Transverse colon (tissue), 4 donors: ENCODE measurements at regions not wholly inside any gene's neighbourhood (a gene's known extent, or its start where the extent isn't known, plus 50 kb on each side); places are given as distances from the start of the nearest gene placed in this dataset.

Source experiments
- DNase-seq: peaks from one replicate; pipeline ENCODE4 v3.0.0-alpha.2; 2019
- H3K27ac ChIP-seq, 4 donors: fragments of 200-600 bp; sonication (generic); 2 replicates each; pipeline ENCODE4 v1.5.1; 2016 to 2018; ENCODE audit warnings: inconsistent platforms in 4 of 4
- H3K27me3 ChIP-seq: fragments of 200-600 bp; sonication (generic); 2 replicates; pipeline ENCODE4 v1.5.1; 2017; ENCODE audit warnings: inconsistent platforms
- H3K36me3 ChIP-seq, 4 donors: fragments of 200-600 bp; sonication (generic); 2 replicates each; pipeline ENCODE4 v1.5.1; 2017 to 2019; ENCODE audit warnings: inconsistent platforms in 4 of 4
- H3K4me1 ChIP-seq, 4 donors: fragments of 200-600 bp; sonication (generic); 2 replicates each; pipeline ENCODE4 v1.5.1; 2017 to 2020; ENCODE audit warnings: inconsistent platforms in 4 of 4
- H3K4me3 ChIP-seq, 4 donors: fragments of 200-600 bp; sonication (generic); 1 replicate in 1 of 4; 2 replicates in 3 of 4; pipeline versions ENCODE4 v1.5.1 to v1.6.1; 2017 to 2019; ENCODE audit warnings: inconsistent platforms in 4 of 4
- H3K9me3 ChIP-seq, 2 donors: fragments of 200-600 bp; sonication (generic); 2 replicates each; pipeline ENCODE4 v1.5.1; 2017 to 2019; ENCODE audit warnings: inconsistent platforms in 2 of 2
- EP300 ChIP-seq: sonication (generic); formaldehyde crosslinking; IDR thresholded peaks from one replicate; pipeline ENCODE4 v1.6.1; 2017; ENCODE audit warnings: antibody characterized with exemption, low read depth
- POLR2A ChIP-seq: fragments of 450-650 bp; IDR thresholded peaks from one replicate; pipeline ENCODE4 v1.6.1; 2016; ENCODE audit warnings: antibody characterized with exemption, mild to moderate bottlenecking, moderate library complexity
- POLR2AphosphoS5 ChIP-seq, 3 donors: sonication (generic); formaldehyde crosslinking; IDR thresholded peaks; one replicate each; pipeline ENCODE4 v1.6.1; 2016; ENCODE audit warnings: antibody characterized with exemption in 3 of 3
- WGBS, 2 donors: methylation state at CpG; one replicate each; pipeline ENCODE4 v1.1.5; 2018; ENCODE audit warnings: low coverage in 1 of 2; 5-methylcytosine and 5-hydroxymethylcytosine counted together
- in situ Hi-C, 4 donors: fragments of 200-750 bp; cut with MboI; loops; one replicate each; pipeline versions ENCODE4 v1.15.0 to v1.15.1; 2017; ENCODE audit warnings: low sequenced_read_pairs in 3 of 4, low pct_ligation_motif_present in 1 of 4, low pct_unique_long_range_greater_than_20kb in 1 of 4
- intact Hi-C: fragments of 100-400 bp; cut with DNase I; formaldehyde crosslinking; loops from one replicate; pipeline ENCODE4 v1.15.1; 2023; ENCODE audit warnings: low total_unique reads
- TF ChIP-seq, protein P1 (sequence below), 5 experiments: fragments of 200-600 bp in 3 of 5; fragments of 450-650 bp in 2 of 5; sonication (generic) in 3 of 5; IDR thresholded peaks; 1 replicate in 2 of 5; 2 replicates in 3 of 5; pipeline ENCODE4 v1.5.1; 2016 to 2017; ENCODE audit warnings: antibody characterized with exemption in 5 of 5, inconsistent platforms in 3 of 5, mild to moderate bottlenecking in 2 of 5, moderate library complexity in 1 of 5

DNA sequence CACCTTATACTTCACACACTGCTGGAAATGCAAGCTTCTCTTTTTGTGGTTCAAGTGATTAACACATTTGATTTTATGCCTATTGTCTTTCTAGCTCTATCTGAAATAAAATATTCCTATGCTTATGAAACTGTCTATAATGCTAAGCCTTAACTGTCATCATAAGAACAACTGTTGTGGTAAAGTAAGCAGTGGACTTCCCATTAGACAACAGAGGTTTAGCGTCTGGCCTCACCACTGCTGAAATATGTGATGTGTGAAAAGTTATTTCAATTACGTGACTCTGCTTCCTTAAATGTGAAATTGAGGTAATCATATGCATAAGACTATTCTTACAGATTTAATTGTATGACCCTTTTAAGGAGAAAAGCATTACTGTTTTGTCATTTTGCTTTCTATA, 140.2 kb upstream of the LYSMD4 start:
- DNase-seq, result no peak
- Histone ChIP-seq H3K27me3 (no peaks in the 10 kb centered on the region), H3K9me3 (no peaks in the 10 kb centered on the region), H3K4me1 (no peaks in the 10 kb centered on the region), H3K36me3 (no peaks in the 10 kb centered on the region), H3K4me3 (no peak overlapping the region), H3K27ac (no peak overlapping the region)
- WGBS, 2 donors, result 71 to 72% methylated on average over 2 of the region's 2 CpGs
- TF ChIP-seq POLR2A (no peak), EP300 (no peak), POLR2AphosphoS5 (IDR thresholded peaks at IDR 0.05) (no peak)
- TF ChIP-seq, protein P1, sequence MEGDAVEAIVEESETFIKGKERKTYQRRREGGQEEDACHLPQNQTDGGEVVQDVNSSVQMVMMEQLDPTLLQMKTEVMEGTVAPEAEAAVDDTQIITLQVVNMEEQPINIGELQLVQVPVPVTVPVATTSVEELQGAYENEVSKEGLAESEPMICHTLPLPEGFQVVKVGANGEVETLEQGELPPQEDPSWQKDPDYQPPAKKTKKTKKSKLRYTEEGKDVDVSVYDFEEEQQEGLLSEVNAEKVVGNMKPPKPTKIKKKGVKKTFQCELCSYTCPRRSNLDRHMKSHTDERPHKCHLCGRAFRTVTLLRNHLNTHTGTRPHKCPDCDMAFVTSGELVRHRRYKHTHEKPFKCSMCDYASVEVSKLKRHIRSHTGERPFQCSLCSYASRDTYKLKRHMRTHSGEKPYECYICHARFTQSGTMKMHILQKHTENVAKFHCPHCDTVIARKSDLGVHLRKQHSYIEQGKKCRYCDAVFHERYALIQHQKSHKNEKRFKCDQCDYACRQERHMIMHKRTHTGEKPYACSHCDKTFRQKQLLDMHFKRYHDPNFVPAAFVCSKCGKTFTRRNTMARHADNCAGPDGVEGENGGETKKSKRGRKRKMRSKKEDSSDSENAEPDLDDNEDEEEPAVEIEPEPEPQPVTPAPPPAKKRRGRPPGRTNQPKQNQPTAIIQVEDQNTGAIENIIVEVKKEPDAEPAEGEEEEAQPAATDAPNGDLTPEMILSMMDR (IDR thresholded peaks at IDR 0.05), result no peak
- intact Hi-C loops, result no loop called here
- in situ Hi-C loops, result no loop called here

DNA sequence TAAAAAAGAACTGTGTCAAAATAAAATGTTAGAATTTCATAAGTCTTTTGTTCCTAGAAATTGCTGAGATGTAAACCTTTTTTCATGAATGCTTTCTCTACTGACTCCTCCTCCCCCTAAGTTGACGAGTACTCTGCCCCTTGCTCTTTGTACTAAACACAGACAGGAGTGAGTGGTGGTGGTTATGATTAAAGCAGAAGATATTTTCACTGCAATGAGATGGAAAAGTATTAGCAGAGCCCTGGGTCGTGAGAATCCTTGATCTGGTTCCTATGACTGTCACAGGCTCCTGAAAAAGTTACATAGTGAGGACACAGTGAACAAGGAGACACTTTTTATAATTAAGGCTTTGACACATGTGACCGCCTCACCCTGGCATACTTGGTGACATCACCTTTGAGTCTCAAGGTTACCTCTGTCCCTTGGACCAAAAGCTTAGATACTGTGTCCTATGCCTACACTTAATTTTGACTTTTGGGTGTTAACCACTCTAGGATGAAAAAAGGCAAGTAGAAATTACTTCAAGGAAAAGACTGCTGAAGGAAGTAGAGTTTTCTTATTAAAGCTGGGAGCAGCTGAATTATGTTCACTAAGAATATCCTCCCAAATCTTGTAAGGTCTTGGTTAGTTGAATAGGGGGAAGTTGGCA, 130.4 kb upstream of the LYSMD4 start:
- 62 to 75% methylated on average over 3 of the region's 3 CpGs for WGBS, 2 donors
- Histone ChIP-seq H3K9me3 (no peaks in the 10 kb centered on the region), H3K27me3 (no peaks in the 10 kb centered on the region), H3K4me1 (no peaks in the 10 kb centered on the region), H3K27ac (no peak overlapping the region), H3K36me3 (no peaks in the 10 kb centered on the region), H3K4me3 (no peak overlapping the region)
- TF ChIP-seq EP300, result no peak
- no peak for DNase-seq
- in situ Hi-C loops (no loop called here), intact Hi-C loops (no loop called here)

DNA sequence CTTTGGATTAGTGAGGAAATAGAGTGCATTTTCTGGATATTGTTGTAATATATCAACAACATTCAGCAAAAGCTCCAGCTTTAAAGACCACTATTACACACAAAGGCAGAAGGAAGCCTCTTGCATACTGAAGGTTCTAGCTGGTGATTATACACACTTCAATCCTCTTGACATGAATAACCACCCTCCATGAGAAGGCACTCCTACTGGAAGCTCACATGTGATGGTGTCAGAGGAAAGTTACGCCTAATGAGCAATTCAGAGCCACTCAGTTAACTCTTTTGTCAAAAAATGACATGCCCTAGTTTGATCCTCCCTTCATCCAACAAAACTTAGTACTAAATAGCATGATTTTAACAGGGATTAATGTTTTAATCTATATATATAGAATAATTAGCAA, 124.6 kb upstream of the LYSMD4 start:
- Histone ChIP-seq H3K9me3 (no peaks in the 10 kb centered on the region), H3K4me1 (no peaks in the 10 kb centered on the region), H3K4me3 (no peak overlapping the region), H3K27me3 (no peaks in the 10 kb centered on the region), H3K36me3 (no peaks in the 10 kb centered on the region), H3K27ac (no peak overlapping the region)
- WGBS, 2 donors, result 67 to 88% methylated on average over 1 of the region's 1 CpG
- TF ChIP-seq POLR2AphosphoS5 (IDR thresholded peaks at IDR 0.05) (no peak), EP300 (no peak), POLR2A (no peak)
- TF ChIP-seq, protein P1 (IDR thresholded peaks at IDR 0.05), result no peak
- in situ Hi-C loops, result no loop called here
- intact Hi-C loops, result no loop called here
- DNase-seq, result no peak

DNA sequence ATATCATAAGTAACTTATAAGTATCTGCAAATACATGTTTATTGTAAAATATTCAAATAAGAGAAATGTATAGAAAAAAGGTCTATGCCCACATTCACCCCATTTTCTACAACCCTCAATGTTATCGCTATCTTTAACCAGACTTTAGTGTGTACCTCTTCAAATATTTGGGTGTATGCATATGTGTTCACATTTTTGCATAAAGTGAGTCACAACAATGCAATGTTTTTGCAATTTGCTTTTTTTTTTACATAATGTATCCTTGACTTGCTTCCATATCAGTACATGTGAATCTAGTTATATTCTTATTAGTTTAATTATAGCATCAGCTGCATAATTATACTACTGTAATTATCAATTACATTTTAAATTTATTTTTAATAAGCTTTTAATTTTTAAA, 117.3 kb upstream of the LYSMD4 start:
- Histone ChIP-seq H3K4me3 (no peak overlapping the region), H3K27ac (no peak overlapping the region), H3K4me1 (no peaks in the 10 kb centered on the region), H3K9me3 (no peaks in the 10 kb centered on the region), H3K36me3 (no peaks in the 10 kb centered on the region), H3K27me3 (no peaks in the 10 kb centered on the region)
- DNase-seq, result no peak
- WGBS, 2 donors, result 86 to 90% methylated on average over 1 of the region's 1 CpG
- intact Hi-C loops, result no loop called here
- TF ChIP-seq POLR2A, result no peak
- no peak for TF ChIP-seq EP300
- TF ChIP-seq, protein P1 (IDR thresholded peaks at IDR 0.05), result no peak
- no peak for TF ChIP-seq POLR2AphosphoS5 (IDR thresholded peaks at IDR 0.05)
- in situ Hi-C loops, result no loop called here

DNA sequence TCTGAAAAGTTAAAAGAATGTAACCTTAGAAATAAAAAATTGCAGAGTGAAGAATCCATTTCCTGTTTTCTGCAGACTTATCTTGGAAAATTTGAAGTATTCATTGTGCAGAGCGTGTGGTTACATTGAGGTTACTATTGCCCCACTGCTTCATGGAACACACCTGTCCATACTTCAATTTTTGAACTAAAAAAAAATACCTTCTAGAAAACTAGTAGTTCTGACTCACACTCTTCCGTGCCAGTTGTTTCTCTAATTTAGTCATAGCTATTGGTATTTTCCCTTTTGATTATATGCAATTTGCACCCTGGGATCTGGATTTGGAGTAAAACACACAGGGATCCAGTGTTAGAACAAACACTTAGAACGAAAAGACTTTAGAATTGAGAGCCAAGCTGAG, 111.8 kb upstream of the LYSMD4 start:
- intact Hi-C loops, result no loop called here
- no peaks in the 10 kb centered on the region for H3K9me3 ChIP-seq
- DNase-seq, result no peak
- TF ChIP-seq POLR2A, result no peak
- TF ChIP-seq POLR2AphosphoS5 (IDR thresholded peaks at IDR 0.05), result no peak
- TF ChIP-seq, protein P1 (IDR thresholded peaks at IDR 0.05), result no peak
- no peak for TF ChIP-seq EP300
- no peaks in the 10 kb centered on the region for H3K36me3 ChIP-seq
- no peaks in the 10 kb centered on the region for H3K27me3 ChIP-seq
- H3K27ac ChIP-seq, result no peak overlapping the region
- in situ Hi-C loops, result no loop called here
- H3K4me1 ChIP-seq, result no peaks in the 10 kb centered on the region
- 59 to 72% methylated on average over 3 of the region's 3 CpGs for WGBS, 2 donors
- no peak overlapping the region for H3K4me3 ChIP-seq
